ENCODE measurements at regions not wholly inside any gene's neighbourhood (a gene's known extent, or its start where the extent isn't known, plus 50 kb on each side); places are given as distances from the start of the nearest gene placed in this dataset.

- Histone ChIP-seq H3K4me1 (ENCODE audit: insufficient read depth, low read length) (peaks cover 3% of the 10 kb centered on the region; the same call in 1 of the 2 replicates), H3K27me3 (ENCODE audit: low read length) (no peaks in the 10 kb centered on the region), H3K4me3 (ENCODE audit: low read length) (no peak overlapping the region), H2AFZ (ENCODE audit: low read length) (no peak overlapping the region), H3K9me2 (replicated peaks; ENCODE audit: low read length) (no peaks in the 10 kb centered on the region), H3K27ac (ENCODE audit: low read length) (no peak overlapping the region), H3K79me2 (ENCODE audit: low read length) (no peaks in the 10 kb centered on the region), H3F3A (ENCODE audit: low read length, unreplicated experiment) (no peaks in the 10 kb centered on the region), H3K4me2 (ENCODE audit: low read length) (no peak overlapping the region), H3K36me3 (ENCODE audit: low read depth, low read length) (no peaks in the 10 kb centered on the region), H4K20me1 (ENCODE audit: low read length) (no peaks in the 10 kb centered on the region), H3K9me3 (ENCODE audit: low read length) (no peaks in the 10 kb centered on the region), H3K9ac (ENCODE audit: low read length) (no peak overlapping the region)
- POLR2A ChIA-PET (ENCODE audit: unreplicated experiment): no interaction called here
- ATAC-seq (no peak), DNase-seq (no peak)
- TF ChIP-seq CTCF (conservative IDR thresholded peaks at IDR 0.05; ENCODE audit: low read depth, low read length) (no peak), EZH2phosphoT487 (IDR thresholded peaks at IDR 0.05; ENCODE audit: borderline replicate concordance, low read length) (no peak), EZH2 (IDR thresholded peaks at IDR 0.05; ENCODE audit: low read length, unreplicated experiment) (no peak)
- intact Hi-C loops (cut with micrococcal nuclease): loop anchor here (5.0 kb wide), 1 partner anchor 138 kb away; the partner anchor contains the start of gene ZNF608
- CTCF ChIA-PET: no interaction called here
- BruUV-seq (replicated peaks): no TSS peak
Observed at GRCh38 chr5:124885490-124885889, 139.1 kb upstream of the ZNF608 start.

GRCh38 chr5:124887223-124887622, 140.8 kb upstream of the ZNF608 start:
- Histone ChIP-seq H3F3A (ENCODE audit: low read length, unreplicated experiment) (no peaks in the 10 kb centered on the region), H3K9me3 (ENCODE audit: low read length) (no peaks in the 10 kb centered on the region), H3K9me2 (replicated peaks; ENCODE audit: low read length) (no peaks in the 10 kb centered on the region), H3K79me2 (ENCODE audit: low read length) (no peaks in the 10 kb centered on the region), H3K4me3 (ENCODE audit: low read length) (no peak overlapping the region), H3K27ac (ENCODE audit: low read length) (no peak overlapping the region), H2AFZ (ENCODE audit: low read length) (no peak overlapping the region), H4K20me1 (ENCODE audit: low read length) (no peaks in the 10 kb centered on the region), H3K4me1 (ENCODE audit: insufficient read depth, low read length) (peaks cover 3% of the 10 kb centered on the region; the same call in 1 of the 2 replicates), H3K9ac (ENCODE audit: low read length) (no peak overlapping the region), H3K36me3 (ENCODE audit: low read depth, low read length) (no peaks in the 10 kb centered on the region), H3K4me2 (ENCODE audit: low read length) (no peak overlapping the region), H3K27me3 (ENCODE audit: low read length) (no peaks in the 10 kb centered on the region)
- intact Hi-C loops (cut with micrococcal nuclease): loop anchor here (5.0 kb wide), 1 partner anchor 140 kb away; the partner anchor contains the start of gene ZNF608
- ChIA-PET POLR2A (ENCODE audit: unreplicated experiment) (no interaction called here), CTCF (no interaction called here)
- ATAC-seq (no peak), DNase-seq (no peak)
- TF ChIP-seq EZH2 (IDR thresholded peaks at IDR 0.05; ENCODE audit: low read length, unreplicated experiment) (no peak), CTCF (conservative IDR thresholded peaks at IDR 0.05; ENCODE audit: low read depth, low read length) (no peak), EZH2phosphoT487 (IDR thresholded peaks at IDR 0.05; ENCODE audit: borderline replicate concordance, low read length) (no peak)
- no TSS peak for BruUV-seq (replicated peaks)

DNA sequence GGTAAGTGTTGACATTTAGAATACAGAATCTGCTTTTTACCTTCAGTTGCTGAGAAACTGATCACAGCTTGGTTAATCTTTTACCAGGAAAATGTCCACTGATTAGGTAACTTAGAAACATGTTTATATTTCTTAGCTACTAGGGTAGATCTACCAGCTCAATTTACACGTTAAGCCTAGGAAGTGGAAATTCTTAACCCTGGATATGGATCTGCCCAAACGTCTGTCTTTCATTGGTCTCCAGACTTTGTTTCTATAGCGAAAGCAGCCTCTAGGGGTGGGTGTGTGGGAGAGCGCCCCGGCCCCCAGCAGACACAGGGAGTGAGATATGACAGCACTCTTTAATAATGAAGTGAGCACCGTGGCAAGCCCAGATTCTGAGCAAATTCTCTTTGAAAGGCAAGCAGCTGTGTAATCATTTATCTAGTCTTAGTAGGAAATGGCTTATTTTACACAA, 141.6 kb upstream of the ZNF608 start:
- ChIA-PET CTCF (no interaction called here), POLR2A (ENCODE audit: unreplicated experiment) (no interaction called here)
- Histone ChIP-seq H3K4me3 (ENCODE audit: low read length) (no peak overlapping the region), H3K4me2 (ENCODE audit: low read length) (no peak overlapping the region), H3K79me2 (ENCODE audit: low read length) (no peaks in the 10 kb centered on the region), H3F3A (ENCODE audit: low read length, unreplicated experiment) (no peaks in the 10 kb centered on the region), H3K9ac (ENCODE audit: low read length) (no peak overlapping the region), H3K9me3 (ENCODE audit: low read length) (no peaks in the 10 kb centered on the region), H2AFZ (ENCODE audit: low read length) (no peak overlapping the region), H4K20me1 (ENCODE audit: low read length) (no peaks in the 10 kb centered on the region), H3K9me2 (replicated peaks; ENCODE audit: low read length) (no peaks in the 10 kb centered on the region), H3K27ac (ENCODE audit: low read length) (no peak overlapping the region), H3K36me3 (ENCODE audit: low read depth, low read length) (no peaks in the 10 kb centered on the region), H3K27me3 (ENCODE audit: low read length) (no peaks in the 10 kb centered on the region), H3K4me1 (ENCODE audit: insufficient read depth, low read length) (peaks cover 3% of the 10 kb centered on the region; the same call in 1 of the 2 replicates)
- TF ChIP-seq CTCF (conservative IDR thresholded peaks at IDR 0.05; ENCODE audit: low read depth, low read length): no peak
- no peak for TF ChIP-seq EZH2 (IDR thresholded peaks at IDR 0.05; ENCODE audit: low read length, unreplicated experiment)
- no peak for TF ChIP-seq EZH2phosphoT487 (IDR thresholded peaks at IDR 0.05; ENCODE audit: borderline replicate concordance, low read length)
- BruUV-seq (replicated peaks): no TSS peak
- ATAC-seq (no peak), DNase-seq (no peak)
- intact Hi-C loops (cut with micrococcal nuclease): loop anchor here (5.0 kb wide), 1 partner anchor 141 kb away; the partner anchor contains the start of gene ZNF608
